Heart left ventricle (tissue), 13 donors: ENCODE measurements at regions not wholly inside any gene's neighbourhood (a gene's known extent, or its start where the extent isn't known, plus 50 kb on each side); places are given as distances from the start of the nearest gene placed in this dataset.

Experiments
- CTCF ChIP-seq, 12 donors: fragments of 200-600 bp; sonication (generic) in 4 of 12; IDR thresholded peaks; one replicate each; pipeline versions ENCODE4 v1.5.0 to v1.8.0; 2018 to 2022; ENCODE audit warnings: antibody characterized with exemption in 12 of 12, mild to moderate bottlenecking in 5 of 12
- POLR2A ChIP-seq, 2 donors: fragments of 450-650 bp; IDR thresholded peaks; one replicate each; pipeline ENCODE4 v1.6.1; 2017; ENCODE audit warnings: antibody characterized with exemption in 2 of 2, mild to moderate bottlenecking in 2 of 2, moderate library complexity in 2 of 2
- donor health status: ischemic (EF 13 %, LVEDD 7.1; RV severe dilation, severe dysfunction).
- donor health status: DM: no; HTN: yes; CAD: no.
- donor health status: DM: no; HTN: no; CAD: no.
- donor health status: ischemic (EF 25% LVEDD 6.9; RV normal size, moderate dysfunction).
- donor health status: ischemic (EF 25% LVEDD 5.7; RV mildly dilated, moderate dysfunction).
- donor health status: ischemic (EF 35%, LVEDD 5.7; RV mildly dilated, moderate dysfunction).
- donor health status: nonischemic (EF 11% LVEDD 7.7; RV severe dilation, severe dysfunction).
- donor health status: DM: yes; HTN: yes; CAD: no.
- donor health status: PGD.
- donor health status: ischemic (EF 29% LVEDD 5.4; RV normal size, mild dysfunction).
- donor health status: nonischemic (EF 23%, LVEDD 6.1; RV moderate dilation, normal function).

GRCh38 chr13:82245860-82246259 is 1636.4 kb downstream of the SLITRK1 start:
- TF ChIP-seq CTCF (IDR thresholded peaks at IDR 0.05) = no peak
- no peak for TF ChIP-seq POLR2A (IDR thresholded peaks at IDR 0.05)
